GM19240 (cell line): ENCODE measurements at regions not wholly inside any gene's neighbourhood (a gene's known extent, or its start where the extent isn't known, plus 50 kb on each side); places are given as distances from the start of the nearest gene placed in this dataset.
"Not testable (repeated sequence)": the region's sequence is repeated elsewhere in the genome, so short reads cannot be mapped to it uniquely, and the experiment has no call there.

ENCODE experiments used
- DNase-seq: peaks from one replicate; pipeline ENCODE4 v3.0.0; 2011; ENCODE audit warnings: low spot score; ENCODE audit not compliant: insufficient read length

DNA sequence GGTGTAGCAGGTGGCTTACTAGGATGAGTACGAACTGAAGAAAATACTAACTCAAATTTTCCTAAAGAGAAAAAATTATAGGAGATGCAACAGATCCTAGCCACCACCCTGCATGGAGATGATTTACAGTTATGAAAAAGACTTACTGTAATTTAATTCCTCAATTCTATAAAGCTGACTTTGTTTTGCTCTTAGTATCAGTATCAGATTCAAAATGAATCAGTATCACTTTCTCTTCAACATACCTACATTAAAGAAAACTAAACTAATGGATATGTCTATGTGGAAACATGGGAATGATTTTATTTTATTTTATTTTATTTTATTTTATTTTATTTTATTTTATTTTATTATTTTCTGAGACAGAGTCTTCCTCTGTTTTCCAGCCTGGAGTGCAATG, 525.8 kb downstream of the NLGN4X start:
- no peak for DNase-seq

DNA sequence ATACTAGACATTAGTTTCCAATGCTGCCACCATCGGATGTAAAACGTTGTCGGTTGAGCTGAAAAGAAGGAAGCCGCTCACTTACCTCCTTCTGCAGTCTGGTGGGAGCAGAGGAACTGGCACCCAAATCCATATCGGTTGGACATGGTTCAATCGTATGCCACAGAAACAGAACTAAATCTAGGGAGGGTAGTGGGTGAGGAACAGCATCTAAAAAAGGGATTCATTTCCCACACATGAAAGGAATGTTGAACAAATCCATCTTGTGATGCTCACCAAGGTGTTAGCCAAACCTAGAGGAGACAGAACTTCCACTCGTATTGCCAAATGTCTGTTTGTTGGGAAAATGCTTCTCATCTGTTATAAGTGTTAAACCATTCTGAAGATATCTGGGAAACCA, 532.7 kb downstream of the NLGN4X start:
- no peak for DNase-seq

DNA sequence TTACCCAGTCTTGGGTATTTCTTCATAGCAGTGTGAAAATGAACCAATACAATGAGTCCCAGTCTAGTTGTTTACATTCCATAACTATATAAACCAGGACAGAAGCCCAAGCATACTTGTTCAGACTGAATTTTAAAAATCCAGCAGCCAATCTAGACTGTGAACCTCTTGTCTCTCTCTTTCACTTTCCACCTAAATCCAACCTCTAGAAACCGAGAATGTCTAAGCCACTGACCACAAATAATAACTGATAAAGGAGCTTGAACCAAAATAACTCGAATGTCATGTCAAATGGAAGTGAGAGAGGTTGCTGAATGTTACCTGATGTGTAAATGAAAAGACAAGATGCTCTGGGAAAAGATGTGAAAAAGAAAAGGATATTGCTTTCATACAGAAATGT, 544.7 kb downstream of the NLGN4X start:
- no peak for DNase-seq

DNA sequence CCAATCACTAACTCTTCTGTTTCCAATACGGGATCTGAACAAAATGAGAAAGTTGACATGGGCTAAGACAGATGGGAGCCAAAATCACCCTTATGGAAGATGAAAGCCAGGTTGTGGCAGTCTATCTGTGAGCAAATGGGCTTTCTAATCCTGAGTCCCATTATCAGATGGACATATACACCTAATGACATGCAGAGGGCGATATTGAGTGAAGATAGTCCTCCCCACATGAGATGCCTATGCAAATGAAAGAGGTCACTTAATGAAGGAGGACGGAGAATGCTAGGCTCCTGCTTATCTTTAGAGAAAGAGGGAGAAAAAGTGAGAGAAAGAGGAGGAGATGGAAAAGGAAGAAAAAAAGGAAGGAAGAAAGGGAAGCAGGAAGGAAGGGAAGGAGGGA, 547.5 kb downstream of the NLGN4X start:
- DNase-seq: no peak

DNA sequence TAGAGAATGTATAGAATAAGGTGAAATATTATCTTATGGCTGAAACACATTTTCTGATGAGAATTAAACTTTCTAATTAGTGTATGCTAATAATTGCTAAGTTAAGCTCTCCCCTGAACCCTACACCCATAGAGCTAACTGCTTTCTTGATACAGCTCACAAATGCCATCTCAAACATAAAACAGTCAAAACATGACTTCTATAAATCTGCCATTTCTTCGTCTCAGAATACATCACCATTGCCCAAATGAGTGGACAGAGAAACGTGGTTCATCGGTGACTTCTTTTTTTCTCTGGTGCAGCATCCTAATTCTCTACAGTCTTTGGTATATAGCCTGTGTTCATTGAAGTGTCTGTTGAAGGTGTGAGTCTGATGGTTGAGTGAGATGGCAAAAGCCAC, 554.6 kb downstream of the NLGN4X start:
- DNase-seq: no peak

DNA sequence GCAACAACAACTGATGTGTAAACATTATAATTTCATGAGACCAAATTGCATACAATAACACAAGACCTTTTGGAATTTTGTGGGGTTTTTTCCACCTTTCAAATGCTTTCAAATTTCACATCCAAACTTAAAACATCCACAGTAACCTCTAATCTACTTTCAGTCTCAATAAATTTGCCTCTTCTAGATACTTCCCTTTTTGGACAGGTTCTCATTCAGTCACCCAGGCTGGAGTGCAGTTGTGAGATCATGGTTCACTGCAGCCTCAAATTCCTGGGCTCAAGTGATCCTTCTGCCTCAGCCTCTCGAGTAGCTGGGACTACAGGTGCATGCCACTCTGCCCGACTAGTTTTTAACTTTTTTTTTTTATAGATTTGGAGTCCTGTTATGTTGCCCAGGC, 556.6 kb downstream of the NLGN4X start:
- DNase-seq: no peak

DNA sequence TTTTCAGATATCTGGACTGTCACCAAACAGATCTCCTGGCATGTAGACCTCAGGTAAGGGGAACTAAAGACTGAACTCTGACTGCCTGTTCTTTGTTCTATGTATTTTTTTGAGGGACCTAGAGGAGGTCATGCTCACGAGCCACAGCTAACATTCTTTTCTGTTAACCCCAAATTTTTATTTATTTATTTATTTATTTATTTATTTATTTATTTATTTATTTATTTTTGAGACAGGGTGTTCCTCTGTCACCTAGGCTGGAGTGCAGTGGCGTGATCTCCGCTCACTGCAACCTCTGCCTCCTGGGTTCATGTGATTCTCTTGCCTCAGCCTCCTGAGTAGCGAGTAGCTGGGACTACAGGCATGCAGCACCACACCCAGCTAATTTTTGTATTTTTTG, 562.0 kb downstream of the NLGN4X start:
- DNase-seq: not testable (repeated sequence)

DNA sequence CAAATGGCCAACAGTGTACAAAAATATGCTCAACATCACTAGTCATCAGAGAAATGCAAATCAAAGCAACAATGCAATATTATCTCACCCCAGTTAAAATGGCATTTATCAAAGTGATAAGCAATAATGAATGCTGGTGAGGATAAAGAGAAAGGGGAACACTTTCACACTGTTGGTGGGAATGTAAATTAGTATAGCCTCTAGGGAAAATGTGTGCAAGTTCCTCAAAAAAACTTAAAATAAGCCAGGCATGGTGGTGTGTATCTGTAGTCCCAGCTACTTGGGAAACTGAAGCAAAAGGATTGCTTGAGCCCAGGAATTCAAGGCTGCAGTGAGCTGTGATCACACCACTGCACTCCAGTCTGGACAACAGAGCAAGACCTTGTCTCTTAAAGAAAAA, 572.1 kb downstream of the NLGN4X start:
- DNase-seq: no peak

DNA sequence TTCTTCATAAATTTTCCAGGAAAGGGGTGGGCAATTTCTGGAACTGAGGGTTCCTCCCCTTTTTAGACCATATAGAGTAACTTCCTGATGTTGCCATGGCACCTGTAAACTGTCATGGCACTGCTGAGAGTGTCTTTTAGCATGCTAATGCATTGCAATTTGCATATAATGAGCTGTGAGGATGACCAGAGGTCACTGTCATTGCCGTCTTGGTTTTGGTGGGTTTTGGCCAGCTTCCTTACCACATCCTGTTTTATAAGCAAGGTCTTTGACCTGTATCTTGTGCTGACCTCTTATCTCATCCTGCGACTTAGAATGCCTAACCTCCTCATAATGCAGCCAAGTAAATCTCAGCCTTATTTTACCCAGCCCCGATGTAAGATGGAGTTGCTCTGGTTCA, 577.8 kb downstream of the NLGN4X start:
- no peak for DNase-seq

DNA sequence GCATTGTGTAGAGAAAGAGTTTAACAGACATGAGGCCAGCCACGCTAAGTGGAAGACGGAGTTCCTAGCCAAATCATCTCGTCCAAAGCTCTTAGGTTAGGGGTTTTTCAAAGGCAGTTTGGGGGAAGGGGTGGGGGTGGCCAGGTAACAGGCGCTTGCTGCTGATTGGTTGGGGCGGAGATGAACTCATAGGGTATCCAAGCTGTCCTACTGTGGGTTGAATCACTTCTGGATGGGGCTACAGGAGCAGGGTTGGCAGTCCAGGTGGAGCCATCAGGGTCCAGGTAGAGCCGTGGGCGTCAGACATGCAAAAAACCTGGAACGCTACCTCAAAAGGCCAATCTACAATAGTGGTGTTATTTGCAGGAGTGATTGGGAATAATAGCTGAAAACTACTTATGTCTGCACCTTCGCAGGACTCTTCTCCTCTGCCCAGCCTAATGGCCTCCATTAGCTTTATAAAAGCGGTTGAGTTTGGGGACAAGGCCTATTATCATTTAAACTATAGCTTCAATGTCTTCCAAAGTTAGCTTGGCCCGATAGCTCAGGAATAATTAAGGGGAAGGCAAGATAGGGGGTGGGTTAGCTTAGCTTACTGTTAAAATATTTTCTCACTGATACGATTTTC, 579.6 kb downstream of the NLGN4X start:
- no peak for DNase-seq

DNA sequence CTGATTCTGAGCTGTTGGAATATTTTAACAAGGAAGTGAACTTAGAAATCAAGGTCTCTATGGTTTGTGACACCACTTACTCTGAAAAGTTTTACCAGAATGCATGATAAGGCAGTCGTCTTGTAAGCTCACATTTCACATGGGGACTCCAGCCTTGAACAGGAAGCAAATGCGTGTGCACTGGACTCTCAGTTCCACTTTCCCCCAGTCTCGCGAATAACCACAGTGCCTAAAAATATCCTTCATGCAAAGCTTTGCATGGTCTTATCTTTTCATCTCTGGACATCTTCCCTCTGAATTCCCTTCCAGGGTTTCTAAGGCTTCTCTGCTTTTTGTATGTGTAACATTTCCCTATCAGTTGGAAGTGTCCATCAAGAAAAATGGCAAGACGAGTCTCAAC, 581.8 kb downstream of the NLGN4X start:
- peak; percentile 22 for DNase-seq

DNA sequence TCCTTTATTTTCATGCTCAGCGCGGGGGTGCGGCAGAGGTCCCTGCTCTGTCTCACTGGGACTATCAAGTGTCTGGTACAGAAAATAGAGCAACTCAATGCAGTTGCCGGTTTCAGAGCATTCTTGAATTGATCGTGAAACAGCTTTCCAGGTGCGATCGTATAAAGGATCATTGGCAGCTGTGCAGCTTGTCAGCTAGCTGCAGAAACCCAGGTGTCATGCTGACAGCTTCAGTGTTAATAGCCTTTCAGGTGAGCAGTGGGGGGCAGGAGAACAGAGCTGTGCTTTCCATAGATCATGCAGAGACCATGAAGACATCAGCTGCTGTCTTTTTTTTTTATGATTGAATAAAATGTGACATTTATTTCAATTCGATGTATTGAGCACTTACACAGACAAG, 583.9 kb downstream of the NLGN4X start:
- DNase-seq: no peak

DNA sequence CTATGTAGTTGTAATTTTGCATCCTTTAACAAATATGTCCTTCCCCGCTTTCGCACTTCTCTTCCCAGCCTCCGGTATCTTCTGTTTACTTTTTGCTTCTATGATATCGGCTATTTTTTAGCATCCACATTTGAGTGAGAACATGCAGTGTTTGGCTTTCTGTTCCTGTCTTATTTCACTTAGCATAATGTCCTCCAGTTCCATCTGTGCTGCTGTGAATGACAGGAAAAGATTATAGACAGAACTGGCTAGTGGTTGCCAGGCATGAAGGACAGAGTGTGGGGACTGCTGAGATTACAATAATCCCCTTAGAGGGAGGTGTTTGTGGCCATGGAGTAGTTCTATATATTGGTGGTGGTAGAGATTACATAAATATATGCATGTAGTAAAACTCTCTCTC, 588.6 kb downstream of the NLGN4X start:
- DNase-seq: no peak

DNA sequence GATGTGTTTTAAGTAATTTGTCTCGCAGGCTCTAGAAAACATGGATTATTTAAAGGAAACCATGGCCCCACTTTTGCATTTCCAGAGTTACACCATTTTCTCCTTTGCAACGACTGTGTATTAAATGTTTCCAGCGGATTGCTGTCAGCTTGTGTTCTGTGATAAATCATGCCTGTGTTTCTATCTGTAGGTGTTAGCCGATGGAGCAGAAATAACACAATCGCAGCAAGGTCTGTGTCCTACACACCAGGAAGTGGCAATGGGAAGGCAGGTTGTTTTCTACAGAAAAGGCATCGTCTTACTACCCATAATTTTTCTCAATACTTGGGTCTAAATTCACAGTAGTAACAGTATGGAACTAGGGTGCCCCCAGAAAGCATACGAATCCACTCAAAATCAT, 590.1 kb downstream of the NLGN4X start:
- DNase-seq: no peak

DNA sequence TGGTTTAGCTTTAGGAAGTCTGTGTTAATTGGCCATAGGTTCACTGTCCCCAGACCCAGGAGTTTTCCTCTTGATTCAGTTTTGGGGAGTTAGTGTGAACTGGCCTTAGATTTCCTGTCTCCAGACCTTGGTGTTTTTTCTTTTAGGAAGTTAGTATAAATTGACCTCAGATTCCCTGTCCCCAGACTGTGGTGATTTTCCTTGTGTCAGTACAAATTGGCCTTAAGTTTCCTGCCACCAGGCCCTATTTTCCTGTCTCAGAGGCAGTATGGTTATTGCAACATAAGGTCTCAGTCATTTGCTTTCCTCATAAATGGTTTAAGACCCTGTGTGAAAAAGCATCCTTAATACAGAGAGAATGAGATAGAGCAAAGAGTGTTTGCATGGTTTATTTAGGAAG, 595.8 kb downstream of the NLGN4X start:
- no peak for DNase-seq

DNA sequence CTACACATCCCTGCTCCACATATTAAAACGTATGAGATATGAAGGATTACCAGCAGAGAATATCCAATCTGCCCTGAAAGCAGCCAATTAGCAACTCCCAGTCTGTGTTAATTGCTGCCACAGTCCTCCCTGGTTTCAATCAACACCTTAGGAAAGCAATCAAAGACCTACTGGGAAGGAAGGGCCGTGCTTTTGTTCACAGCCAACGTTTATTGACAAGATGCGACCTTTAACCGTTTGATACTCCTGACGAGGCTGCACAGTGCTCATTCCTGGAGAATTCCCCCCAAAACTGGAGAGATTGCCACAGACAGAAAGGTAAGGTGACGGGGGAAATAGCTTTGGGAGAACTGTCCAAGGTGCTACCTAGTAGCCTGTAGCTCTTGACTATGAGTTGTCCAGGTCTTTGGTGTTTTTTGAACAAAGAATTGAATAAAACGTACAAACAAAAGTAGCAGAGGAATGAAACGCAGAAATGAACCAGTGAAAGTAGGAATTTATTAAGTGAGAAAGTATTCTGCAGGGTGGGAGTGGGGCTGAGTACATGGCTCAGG, 596.5 kb downstream of the NLGN4X start:
- DNase-seq: no peak

DNA sequence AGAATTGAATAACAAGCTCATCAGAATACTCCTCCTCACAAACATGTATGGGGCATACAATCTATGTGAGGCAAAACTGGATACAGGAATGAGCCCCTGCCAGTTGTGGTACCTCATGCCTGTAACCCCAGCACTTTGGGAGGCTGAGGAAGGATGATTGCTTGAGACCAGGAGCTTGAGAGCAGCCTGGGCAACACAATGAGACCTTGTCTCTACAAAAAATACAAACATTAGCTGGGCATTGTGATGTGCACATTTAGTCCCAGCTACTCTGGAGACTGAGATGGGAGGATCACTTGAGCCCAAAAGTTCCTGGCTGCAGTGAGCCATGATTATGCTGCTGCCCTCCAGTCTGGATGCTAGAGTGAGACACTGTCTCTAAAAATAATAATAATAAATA, 611.0 kb downstream of the NLGN4X start:
- DNase-seq: no peak

DNA sequence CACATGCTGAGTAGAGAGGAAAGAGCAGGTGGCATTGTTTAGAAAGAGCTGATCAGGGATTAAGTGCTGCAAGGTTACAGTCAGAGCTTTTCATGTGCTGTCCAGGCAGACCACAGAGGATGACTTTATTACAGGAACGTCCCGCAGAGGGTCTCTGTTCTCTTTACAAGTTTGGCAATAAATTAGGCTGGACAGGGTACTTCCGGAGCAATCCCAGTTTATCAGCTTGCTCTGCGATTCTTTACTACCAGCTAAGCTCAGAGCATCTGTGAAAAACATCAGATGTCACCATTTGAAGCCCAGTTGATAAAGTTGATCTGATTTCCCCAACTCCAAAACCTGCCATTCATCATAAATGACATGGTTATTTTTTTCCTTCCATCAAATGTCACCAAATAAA, 633.1 kb downstream of the NLGN4X start:
- DNase-seq: no peak

DNA sequence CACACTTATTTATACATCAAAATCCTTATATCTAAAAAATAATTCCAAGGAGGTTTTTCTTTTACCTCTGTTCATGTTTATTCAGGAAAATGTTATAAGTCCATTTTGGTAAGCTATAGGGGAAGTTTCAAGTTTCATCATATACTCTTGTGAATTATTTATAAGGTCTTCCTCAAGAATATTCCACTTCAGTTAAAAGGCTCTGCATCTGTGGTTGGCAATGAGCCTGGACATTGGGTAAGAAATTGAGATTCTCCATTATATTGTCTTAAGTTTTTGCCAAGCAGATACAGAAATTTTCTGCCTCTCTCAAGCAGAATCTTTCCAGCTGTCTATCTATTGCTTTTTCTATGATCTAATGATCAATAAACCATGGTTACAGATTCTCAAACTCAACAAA, 641.9 kb downstream of the NLGN4X start:
- no peak for DNase-seq

DNA sequence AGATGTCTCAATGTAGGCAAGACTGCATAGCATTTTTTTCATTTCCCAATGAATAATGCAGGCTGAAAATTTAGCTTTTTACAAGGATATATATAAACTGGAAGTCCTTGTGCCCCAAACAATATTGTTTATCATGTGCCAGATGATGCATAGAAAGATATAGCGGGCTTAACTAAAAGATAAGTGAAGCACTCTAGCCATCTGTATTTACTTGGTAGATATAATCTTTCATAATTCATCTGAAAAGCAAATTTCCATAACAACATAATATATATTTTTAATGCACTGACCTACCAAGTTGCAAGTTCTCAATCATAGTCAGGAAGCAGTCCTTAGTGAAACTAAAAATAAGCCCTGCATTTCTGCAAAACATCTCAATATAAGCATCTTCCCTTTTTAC, 653.3 kb downstream of the NLGN4X start:
- DNase-seq: no peak

DNA sequence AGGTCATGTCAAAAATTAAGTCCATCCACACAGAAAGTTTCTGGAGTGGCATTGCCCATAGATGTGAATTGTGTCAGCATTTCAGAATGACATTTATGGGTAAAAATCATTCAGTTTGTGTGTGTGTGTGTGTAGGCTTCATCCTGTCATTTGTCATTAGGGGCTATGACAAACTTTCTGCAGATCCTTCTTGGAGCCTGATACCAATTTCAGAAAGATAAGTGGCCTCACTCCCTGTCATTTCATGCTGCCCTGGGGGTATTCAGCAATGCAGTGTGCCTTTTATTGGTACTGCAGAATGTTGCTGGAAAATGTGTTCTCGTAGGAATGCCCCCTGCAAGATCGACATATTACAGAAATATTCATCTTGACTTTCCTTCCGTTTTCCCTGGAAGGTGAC, 659.7 kb downstream of the NLGN4X start:
- no peak for DNase-seq

DNA sequence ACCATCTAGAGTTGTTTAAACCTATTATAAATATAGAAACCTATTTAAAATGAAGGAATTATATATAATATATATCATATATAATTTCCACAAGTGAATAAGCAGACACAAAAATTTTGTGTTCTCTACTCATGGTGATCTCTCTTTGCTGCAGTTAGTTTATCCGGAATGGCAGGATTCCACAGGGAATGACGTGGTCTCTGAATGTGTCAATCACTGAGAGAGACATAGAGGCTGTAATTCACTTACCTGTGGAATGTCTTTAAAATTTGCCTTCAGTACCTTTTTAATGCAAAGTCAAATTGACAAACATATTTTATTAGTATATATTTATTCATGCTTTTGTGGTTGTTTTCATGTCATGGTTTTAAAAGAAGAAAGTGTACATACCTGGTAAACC, 669.3 kb downstream of the NLGN4X start:
- no peak for DNase-seq

DNA sequence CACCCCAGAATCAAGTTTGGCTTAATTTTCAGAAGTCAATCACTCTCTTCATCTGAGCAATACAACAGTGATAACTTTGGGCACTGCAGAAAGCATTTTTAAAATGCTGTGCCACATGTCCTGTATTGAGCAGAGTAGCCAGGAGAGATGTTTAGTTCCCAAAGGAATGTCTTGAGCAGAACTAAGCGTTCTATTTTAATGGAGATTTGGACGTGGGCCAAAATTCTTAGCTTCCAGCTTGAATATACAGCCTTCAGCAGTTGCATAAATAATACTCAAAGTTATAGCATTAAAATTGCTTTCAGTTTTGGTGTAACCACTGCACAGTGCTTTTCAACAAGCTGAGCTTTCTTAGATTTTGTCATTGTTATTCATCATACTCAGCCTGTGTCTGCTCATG, 679.2 kb downstream of the NLGN4X start:
- no peak for DNase-seq

DNA sequence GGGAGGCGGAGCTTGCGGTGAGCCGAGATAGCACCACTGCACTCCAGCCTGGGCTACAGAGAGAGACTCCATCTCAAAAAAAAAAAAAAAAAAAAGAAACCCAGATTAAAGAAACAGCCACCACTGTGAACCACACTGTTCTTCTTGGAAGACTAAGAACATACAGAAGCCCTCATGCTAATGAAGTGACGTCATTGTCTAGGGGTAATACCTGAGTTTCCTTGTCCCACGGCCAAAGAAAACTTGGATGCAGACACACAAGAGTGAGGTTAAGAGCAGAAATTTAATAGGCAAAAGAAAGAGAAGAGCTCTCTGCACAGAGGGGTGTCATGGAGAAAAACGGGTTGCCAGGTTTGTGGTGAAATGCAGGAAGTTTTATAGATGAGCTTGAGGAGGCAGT, 691.6 kb downstream of the NLGN4X start:
- no peak for DNase-seq
